PFSK-1 (cell line): ENCODE measurements at regions not wholly inside any gene's neighbourhood (a gene's known extent, or its start where the extent isn't known, plus 50 kb on each side); places are given as distances from the start of the nearest gene placed in this dataset.

ENCODE experiments used
- FOXP2 ChIP-seq: optimal IDR thresholded peaks from 2 replicates; pipeline ENCODE3; 2011; ENCODE audit warnings: borderline replicate concordance, control low read depth, inconsistent platforms; ENCODE audit not compliant: insufficient read depth; ENCODE audit errors: extremely low read length, extremely low read depth
- POLR2AphosphoS5 ChIP-seq: IDR thresholded peaks from 2 replicates; pipeline ENCODE4 v1.6.1; 2012; ENCODE audit warnings: low read depth, mild to moderate bottlenecking, control low read depth, low read length, moderate library complexity
- SIN3A ChIP-seq: IDR thresholded peaks from 2 replicates; pipeline ENCODE4 v1.6.1; 2012; ENCODE audit warnings: mild to moderate bottlenecking, low read length, moderate library complexity, borderline replicate concordance; ENCODE audit not compliant: insufficient read depth
- TAF1 ChIP-seq: IDR thresholded peaks from 2 replicates; pipeline ENCODE4 v1.6.1; 2012; ENCODE audit warnings: low read length, control low read depth, borderline replicate concordance; ENCODE audit not compliant: insufficient read depth
- TF ChIP-seq, protein P1 (sequence below), 2 experiments: IDR thresholded peaks; 2 replicates each; pipeline versions ENCODE4 v1.6.1 to v1.8.0; 2011 to 2012; ENCODE audit warnings: low read depth in 2 of 2, low read length in 2 of 2, control low read depth in 1 of 2, inconsistent platforms in 1 of 2, mild to moderate bottlenecking in 1 of 2, moderate library complexity in 1 of 2; ENCODE audit not compliant: insufficient read depth in 1 of 2

DNA sequence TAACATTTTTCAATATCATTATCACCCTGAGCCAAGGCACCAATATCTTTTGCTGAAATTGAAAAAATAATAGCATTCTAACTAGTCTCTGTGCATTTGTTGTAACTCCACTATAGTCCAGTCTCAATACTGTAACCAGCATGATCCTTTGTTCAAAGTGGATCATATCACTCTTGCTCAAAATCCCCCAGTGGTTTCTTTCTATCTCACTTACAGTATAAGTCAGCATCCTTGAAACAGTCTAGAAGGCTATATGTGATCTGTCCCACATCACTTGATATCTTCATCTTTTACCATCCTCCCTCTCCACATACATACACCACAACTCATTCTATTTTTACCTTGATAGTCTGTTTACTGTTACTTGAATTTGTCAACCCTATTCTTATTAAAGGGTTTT lies 435.7 kb downstream of the CCER1 start:
- TF ChIP-seq SIN3A (no peak), FOXP2 (no peak), TAF1 (no peak), POLR2AphosphoS5 (no peak)
- TF ChIP-seq, protein P1, sequence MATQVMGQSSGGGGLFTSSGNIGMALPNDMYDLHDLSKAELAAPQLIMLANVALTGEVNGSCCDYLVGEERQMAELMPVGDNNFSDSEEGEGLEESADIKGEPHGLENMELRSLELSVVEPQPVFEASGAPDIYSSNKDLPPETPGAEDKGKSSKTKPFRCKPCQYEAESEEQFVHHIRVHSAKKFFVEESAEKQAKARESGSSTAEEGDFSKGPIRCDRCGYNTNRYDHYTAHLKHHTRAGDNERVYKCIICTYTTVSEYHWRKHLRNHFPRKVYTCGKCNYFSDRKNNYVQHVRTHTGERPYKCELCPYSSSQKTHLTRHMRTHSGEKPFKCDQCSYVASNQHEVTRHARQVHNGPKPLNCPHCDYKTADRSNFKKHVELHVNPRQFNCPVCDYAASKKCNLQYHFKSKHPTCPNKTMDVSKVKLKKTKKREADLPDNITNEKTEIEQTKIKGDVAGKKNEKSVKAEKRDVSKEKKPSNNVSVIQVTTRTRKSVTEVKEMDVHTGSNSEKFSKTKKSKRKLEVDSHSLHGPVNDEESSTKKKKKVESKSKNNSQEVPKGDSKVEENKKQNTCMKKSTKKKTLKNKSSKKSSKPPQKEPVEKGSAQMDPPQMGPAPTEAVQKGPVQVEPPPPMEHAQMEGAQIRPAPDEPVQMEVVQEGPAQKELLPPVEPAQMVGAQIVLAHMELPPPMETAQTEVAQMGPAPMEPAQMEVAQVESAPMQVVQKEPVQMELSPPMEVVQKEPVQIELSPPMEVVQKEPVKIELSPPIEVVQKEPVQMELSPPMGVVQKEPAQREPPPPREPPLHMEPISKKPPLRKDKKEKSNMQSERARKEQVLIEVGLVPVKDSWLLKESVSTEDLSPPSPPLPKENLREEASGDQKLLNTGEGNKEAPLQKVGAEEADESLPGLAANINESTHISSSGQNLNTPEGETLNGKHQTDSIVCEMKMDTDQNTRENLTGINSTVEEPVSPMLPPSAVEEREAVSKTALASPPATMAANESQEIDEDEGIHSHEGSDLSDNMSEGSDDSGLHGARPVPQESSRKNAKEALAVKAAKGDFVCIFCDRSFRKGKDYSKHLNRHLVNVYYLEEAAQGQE (IDR thresholded peaks at IDR 0.05; ENCODE audit: insufficient read depth in 1 of 2, low read depth in 2 of 2, low read length in 2 of 2), result no peak

DNA sequence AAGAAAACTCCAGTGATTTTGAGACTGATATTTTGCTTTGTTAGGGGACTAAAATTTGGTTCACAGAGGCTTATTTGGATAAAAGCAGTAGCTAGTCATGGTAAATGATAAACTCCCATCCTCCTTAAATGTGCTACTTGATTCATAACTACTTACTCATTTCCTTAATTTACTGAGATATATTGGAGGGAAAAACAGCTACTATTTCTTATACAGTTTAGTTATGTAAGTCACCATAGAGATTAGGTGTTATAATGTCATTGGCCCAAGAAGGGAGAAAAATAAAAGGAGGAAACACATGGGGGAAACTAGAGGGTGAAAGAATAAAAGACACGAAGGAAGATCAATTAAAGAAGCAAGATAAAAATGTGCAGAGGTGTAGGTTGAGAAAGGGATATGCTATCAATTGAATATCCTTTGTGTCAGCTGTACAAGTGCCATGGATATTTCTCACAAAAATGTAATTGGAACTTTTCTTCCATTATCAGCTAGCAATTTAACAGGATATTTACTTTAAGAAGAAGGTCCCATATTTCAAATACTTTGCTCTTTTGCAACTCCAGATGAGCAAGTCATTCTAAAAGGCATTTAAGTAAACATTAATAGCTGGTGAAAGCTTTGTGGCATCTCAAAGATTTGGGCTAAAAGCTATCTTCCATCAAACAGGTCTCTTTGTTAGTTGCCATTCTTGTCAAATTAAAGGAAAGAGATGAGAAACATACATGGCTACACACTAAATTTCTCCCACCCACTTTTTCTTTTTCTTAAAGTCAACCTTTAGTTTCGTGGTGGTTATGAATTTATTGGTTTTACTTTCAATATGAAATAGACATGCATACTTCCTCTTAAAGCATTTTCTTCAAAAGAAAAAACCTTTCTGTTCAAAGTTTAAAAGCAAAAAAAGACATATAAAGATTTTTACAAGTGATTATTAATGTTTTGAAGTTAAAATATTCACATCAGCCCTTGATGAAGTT lies 439.5 kb downstream of the CCER1 start:
- TF ChIP-seq, protein P1 (IDR thresholded peaks at IDR 0.05; ENCODE audit: insufficient read depth in 1 of 2, low read depth in 2 of 2, low read length in 2 of 2), result no peak
- TF ChIP-seq TAF1, result no peak
- no peak for TF ChIP-seq SIN3A
- TF ChIP-seq FOXP2, result no peak
- TF ChIP-seq POLR2AphosphoS5, result no peak

DNA sequence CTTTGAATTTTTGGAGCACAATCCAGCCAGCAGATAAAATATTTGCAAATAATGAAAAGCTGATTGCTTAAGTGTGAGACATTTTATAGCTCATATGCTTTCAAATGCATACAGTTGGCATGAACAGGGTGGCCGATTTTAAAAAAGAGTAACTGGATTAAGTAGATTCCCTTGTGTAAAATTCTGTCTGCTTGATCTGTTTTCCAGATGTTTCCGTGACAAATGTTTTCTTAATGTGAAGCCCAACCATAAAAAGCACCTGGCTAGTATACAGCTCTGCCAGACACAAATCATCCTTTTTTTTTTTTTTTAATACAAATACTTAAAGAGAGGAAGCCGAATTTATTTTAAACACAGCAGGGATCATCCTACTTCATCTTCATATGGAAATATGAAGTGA lies 440.7 kb downstream of the CCER1 start:
- TF ChIP-seq FOXP2 (no peak), SIN3A (no peak), POLR2AphosphoS5 (no peak), TAF1 (no peak)
- TF ChIP-seq, protein P1 (IDR thresholded peaks at IDR 0.05; ENCODE audit: insufficient read depth in 1 of 2, low read depth in 2 of 2, low read length in 2 of 2), result no peak

DNA sequence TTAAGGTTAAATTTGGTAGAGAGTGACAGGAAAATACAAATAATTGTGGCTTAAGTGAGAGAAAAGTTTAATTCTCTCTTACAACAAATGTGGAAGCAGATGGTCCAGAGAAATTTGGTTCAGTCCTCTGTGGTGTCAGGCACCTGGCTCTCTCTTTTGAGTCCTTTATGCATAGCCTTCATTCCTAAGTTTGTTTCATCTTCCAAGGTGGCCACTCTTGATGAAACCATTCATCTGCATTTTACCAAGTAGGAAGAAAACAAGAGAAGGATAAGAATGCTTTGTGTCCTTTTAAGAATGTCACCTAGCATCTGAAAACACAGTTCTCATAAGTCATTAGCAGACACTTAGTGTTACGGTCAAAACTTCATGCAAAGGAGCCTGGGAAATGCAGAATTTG lies 442.5 kb downstream of the CCER1 start:
- TF ChIP-seq, protein P1 (IDR thresholded peaks at IDR 0.05; ENCODE audit: insufficient read depth in 1 of 2, low read depth in 2 of 2, low read length in 2 of 2), result no peak
- TF ChIP-seq TAF1 (no peak), SIN3A (no peak), FOXP2 (no peak), POLR2AphosphoS5 (no peak)
